DMS 273 treated with DMSO at 0.1 percent for 48 hours (cell line): ENCODE measurements at regions not wholly inside any gene's neighbourhood (a gene's known extent, or its start where the extent isn't known, plus 50 kb on each side); places are given as distances from the start of the nearest gene placed in this dataset.

Experiments used
- DNase-seq: peaks from one replicate; lab custom pipeline; 2025; lab: John Stamatoyannopoulos, UW

- no peak for DNase-seq
These were observed 776.1 kb downstream of the BRD1 start for GRCh38 chr22:49051491-49052022.

- no peak for DNase-seq
These were observed 778.0 kb downstream of the BRD1 start for GRCh38 chr22:49049691-49050090.

GRCh38 chr22:49048591-49048990, 779.1 kb downstream of the BRD1 start:
- DNase-seq, result no peak

- no peak for DNase-seq
These were observed 780.2 kb downstream of the BRD1 start for GRCh38 chr22:49047447-49047846.

GRCh38 chr22:49046546-49047361, 780.9 kb downstream of the BRD1 start:
- no peak for DNase-seq

- no peak for DNase-seq
These were observed 781.6 kb downstream of the BRD1 start for GRCh38 chr22:49046000-49046545.

- DNase-seq, result no peak
These were observed 782.4 kb downstream of the BRD1 start for GRCh38 chr22:49045276-49045675.

- DNase-seq, result no peak
These were observed 782.9 kb downstream of the BRD1 start for GRCh38 chr22:49044776-49045175.

- no peak for DNase-seq
These were observed 783.6 kb downstream of the BRD1 start for GRCh38 chr22:49044091-49044490.

- DNase-seq, result no peak
These were observed 784.5 kb downstream of the BRD1 start for GRCh38 chr22:49042877-49043859.

- DNase-seq, result no peak
These were observed 785.6 kb downstream of the BRD1 start for GRCh38 chr22:49042066-49042465.

- no peak for DNase-seq
These were observed 786.8 kb downstream of the BRD1 start for GRCh38 chr22:49040754-49041467.

GRCh38 chr22:49040111-49040510, 787.6 kb downstream of the BRD1 start:
- no peak for DNase-seq

- DNase-seq, result no peak
These were observed 788.0 kb downstream of the BRD1 start for GRCh38 chr22:49039625-49040024.

GRCh38 chr22:49037701-49038245, 789.9 kb downstream of the BRD1 start:
- no peak for DNase-seq

- no peak for DNase-seq
These were observed 791.2 kb downstream of the BRD1 start for GRCh38 chr22:49036513-49036912.

GRCh38 chr22:49035818-49036457, 791.7 kb downstream of the BRD1 start:
- no peak for DNase-seq

- DNase-seq, result no peak
These were observed 792.5 kb downstream of the BRD1 start for GRCh38 chr22:49034836-49035817.

GRCh38 chr22:49033616-49034015, 794.1 kb downstream of the BRD1 start:
- DNase-seq, result no peak

- DNase-seq, result no peak
These were observed 794.9 kb downstream of the BRD1 start for GRCh38 chr22:49032821-49033220.
